GM10266 (cell line): ENCODE measurements at regions not wholly inside any gene's neighbourhood (a gene's known extent, or its start where the extent isn't known, plus 50 kb on each side); places are given as distances from the start of the nearest gene placed in this dataset.

Source experiments
- DNase-seq: peaks from one replicate; pipeline ENCODE4 v3.0.0; 2012; ENCODE audit errors: extremely low spot score
- TF ChIP-seq, protein P1 (sequence below): IDR thresholded peaks from 2 replicates; pipeline ENCODE4 v1.5.1; 2012; ENCODE audit warnings: mild to moderate bottlenecking, low read depth; ENCODE audit not compliant: control insufficient read depth, insufficient read depth; ENCODE audit errors: missing control alignments

- TF ChIP-seq, protein P1, sequence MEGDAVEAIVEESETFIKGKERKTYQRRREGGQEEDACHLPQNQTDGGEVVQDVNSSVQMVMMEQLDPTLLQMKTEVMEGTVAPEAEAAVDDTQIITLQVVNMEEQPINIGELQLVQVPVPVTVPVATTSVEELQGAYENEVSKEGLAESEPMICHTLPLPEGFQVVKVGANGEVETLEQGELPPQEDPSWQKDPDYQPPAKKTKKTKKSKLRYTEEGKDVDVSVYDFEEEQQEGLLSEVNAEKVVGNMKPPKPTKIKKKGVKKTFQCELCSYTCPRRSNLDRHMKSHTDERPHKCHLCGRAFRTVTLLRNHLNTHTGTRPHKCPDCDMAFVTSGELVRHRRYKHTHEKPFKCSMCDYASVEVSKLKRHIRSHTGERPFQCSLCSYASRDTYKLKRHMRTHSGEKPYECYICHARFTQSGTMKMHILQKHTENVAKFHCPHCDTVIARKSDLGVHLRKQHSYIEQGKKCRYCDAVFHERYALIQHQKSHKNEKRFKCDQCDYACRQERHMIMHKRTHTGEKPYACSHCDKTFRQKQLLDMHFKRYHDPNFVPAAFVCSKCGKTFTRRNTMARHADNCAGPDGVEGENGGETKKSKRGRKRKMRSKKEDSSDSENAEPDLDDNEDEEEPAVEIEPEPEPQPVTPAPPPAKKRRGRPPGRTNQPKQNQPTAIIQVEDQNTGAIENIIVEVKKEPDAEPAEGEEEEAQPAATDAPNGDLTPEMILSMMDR = peak; percentile 37
- no peak for DNase-seq
These were observed 207.1 kb downstream of the NUF2 start for GRCh38 chr1:163528710-163529348.

DNA sequence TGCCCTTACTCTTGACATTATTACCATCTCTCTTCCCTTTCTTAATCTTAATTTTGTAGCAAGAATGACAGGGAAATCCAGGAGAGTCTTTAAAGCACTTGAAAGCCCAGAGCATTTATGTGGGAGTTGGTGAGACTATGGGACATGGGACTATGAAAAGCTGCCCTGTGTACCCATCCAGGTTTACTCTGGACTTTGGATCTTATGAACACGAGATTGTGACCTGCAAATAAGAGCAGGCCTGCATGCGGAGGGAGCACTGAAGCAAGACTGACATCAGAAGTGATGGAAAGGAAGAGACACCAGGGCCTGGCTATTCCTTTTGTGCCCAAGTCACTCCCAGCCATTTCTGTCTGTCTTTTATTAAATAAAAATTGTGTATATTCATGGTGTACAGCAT lies 209.6 kb downstream of the NUF2 start:
- TF ChIP-seq, protein P1 = no peak
- no peak for DNase-seq

DNA sequence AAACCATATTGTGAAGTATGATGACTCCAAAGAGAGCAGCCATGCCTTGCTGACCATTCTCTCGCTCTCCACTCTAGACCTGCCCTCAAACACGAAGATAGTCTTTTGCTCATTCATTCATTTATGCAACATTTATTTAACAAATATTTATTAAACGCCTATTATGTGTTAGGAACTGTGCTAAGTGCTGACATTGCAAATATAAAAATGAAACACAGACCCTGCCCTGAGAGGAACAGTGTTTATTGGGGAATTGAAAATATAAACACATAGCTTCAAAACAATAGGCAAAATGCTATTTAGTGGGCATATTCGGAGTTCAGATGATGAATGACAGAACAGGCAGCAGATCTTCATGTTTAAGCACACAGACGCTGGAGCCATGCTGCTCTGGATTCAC lies 213.6 kb downstream of the NUF2 start:
- TF ChIP-seq, protein P1 = no peak
- DNase-seq = no peak

DNA sequence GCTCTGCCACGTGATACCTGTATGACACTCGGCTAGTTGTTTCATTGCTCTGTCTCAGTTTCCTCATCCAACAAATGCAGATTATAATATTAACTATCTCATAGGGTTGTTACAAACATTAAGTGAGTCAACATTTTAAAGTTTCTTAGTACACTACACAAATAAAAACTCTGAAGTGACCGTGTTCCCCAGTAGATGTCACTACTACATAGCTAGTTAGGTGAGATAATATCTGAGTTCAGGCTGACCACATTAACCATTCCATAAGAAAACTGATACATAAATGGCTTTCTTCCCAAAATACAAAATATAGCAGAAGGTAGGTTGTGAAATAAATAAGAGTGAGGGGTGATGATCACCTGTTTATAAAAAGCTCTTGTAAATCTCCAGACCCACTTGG lies 214.1 kb downstream of the NUF2 start:
- DNase-seq = no peak
- TF ChIP-seq, protein P1 = peak; percentile 4

DNA sequence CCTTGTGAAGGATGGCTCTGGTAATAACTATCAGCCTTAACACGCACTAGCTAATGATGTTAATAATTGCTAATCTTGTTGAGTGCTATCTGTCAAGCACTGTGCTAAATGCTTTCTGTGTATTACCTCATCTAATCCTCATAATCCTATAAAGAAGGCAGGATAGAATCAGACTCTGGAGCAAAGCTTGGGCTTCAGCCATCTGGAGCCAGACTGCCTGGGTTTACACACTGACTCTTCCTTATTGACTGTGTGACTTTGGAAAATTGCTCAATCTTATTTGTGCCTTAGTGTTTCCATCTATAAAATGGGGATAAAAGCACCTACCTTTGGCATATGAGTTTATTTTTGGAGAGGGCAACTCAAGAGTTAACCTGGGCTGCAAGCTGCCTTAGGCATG lies 216.1 kb downstream of the NUF2 start:
- TF ChIP-seq, protein P1 = no peak
- DNase-seq = no peak

- TF ChIP-seq, protein P1 = no peak
- DNase-seq = no peak
These were observed 216.9 kb downstream of the NUF2 start for GRCh38 chr1:163538667-163539066.

DNA sequence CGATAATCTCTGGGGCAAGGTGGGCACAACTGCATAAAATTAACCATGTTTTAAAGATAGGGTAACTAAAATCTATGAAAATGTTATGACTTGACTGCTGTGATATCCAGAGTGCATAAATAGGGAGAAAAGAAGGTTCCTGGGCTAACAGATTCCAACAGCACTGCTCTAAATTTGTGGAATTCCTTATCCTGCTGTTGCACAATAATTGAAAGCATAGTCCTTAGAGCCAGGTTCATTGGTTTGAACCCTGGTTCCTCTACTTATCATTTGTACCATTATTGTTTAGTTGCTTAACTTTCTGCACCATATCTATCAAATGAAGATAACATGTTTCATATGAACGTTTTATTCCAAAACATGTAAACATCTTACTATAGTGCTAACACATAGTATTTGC lies 219.0 kb downstream of the NUF2 start:
- DNase-seq = no peak
- TF ChIP-seq, protein P1 = no peak
